CD4-positive, alpha-beta memory T cell (primary cell): ENCODE measurements at regions not wholly inside any gene's neighbourhood (a gene's known extent, or its start where the extent isn't known, plus 50 kb on each side); places are given as distances from the start of the nearest gene placed in this dataset.
A peak's percentile ranks its signal among the peaks of the same experiment; 100 is the strongest.
"Not testable (repeated sequence)": the region's sequence is repeated elsewhere in the genome, so short reads cannot be mapped to it uniquely, and the experiment has no call there.

Experiments
- CTCF ChIA-PET: fragments of 350-600 bp; sonication (Branson Sonifier 250); formaldehyde crosslinking; loops from one replicate; lab custom pipeline; 2021; ENCODE audit warnings: inconsistent platforms; ENCODE audit not compliant: partially characterized antibody; lab: Charles Lee
- POLR2A ChIA-PET: fragments of 350-600 bp; sonication (Branson Sonifier 250); formaldehyde crosslinking; loops from one replicate; lab custom pipeline; 2021; ENCODE audit not compliant: partially characterized antibody; lab: Charles Lee
- DNase-seq, 5 donors: peaks; one replicate each; pipeline versions ENCODE4 v3.0.0 to v3.0.0-alpha.2; 2020 to 2022; ENCODE audit warnings: mixed read lengths in 1 of 5
- H3K27ac ChIP-seq: one replicate; pipeline ENCODE4 v1.7.0; 2013; ENCODE audit warnings: low read depth, low read length
- H3K27me3 ChIP-seq: 2 replicates; pipeline ENCODE4 v1.7.0; 2013; ENCODE audit warnings: mild to moderate bottlenecking, low read length, moderate library complexity; ENCODE audit not compliant: insufficient read depth
- H3K36me3 ChIP-seq: 2 replicates; pipeline ENCODE4 v1.7.0; 2013; ENCODE audit warnings: mild to moderate bottlenecking, low read length, moderate library complexity; ENCODE audit not compliant: insufficient read depth
- H3K4me1 ChIP-seq: 2 replicates; pipeline ENCODE4 v1.7.0; 2013; ENCODE audit warnings: mild to moderate bottlenecking, low read length, moderate library complexity; ENCODE audit not compliant: insufficient read depth
- H3K4me3 ChIP-seq, 2 donors: one replicate each; pipeline ENCODE4 v1.7.0; 2013; ENCODE audit warnings: low read length in 2 of 2, mild to moderate bottlenecking in 1 of 2
- H3K9me3 ChIP-seq, 2 donors: one replicate each; pipeline ENCODE4 v1.7.0; 2013; ENCODE audit warnings: low read length in 2 of 2, control low read depth in 1 of 2; ENCODE audit not compliant: control insufficient read depth in 1 of 2
- H3K27ac Mint-ChIP-seq, 7 donors: one replicate each; pipeline ENCODE4 v1.8.0; 2020 to 2021; ENCODE audit warnings: mixed read lengths in 7 of 7, mild to moderate bottlenecking in 6 of 7, inconsistent platforms in 3 of 7, moderate library complexity in 3 of 7
- H3K27me3 Mint-ChIP-seq, 2 donors: one replicate each; pipeline ENCODE4 v1.8.0; 2020 to 2021; ENCODE audit warnings: mixed read lengths in 2 of 2
- H3K36me3 Mint-ChIP-seq, 2 donors: one replicate each; pipeline ENCODE4 v1.8.0; 2020 to 2021; ENCODE audit warnings: mixed read lengths in 2 of 2, inconsistent platforms in 1 of 2, mild to moderate bottlenecking in 1 of 2
- H3K4me1 Mint-ChIP-seq, 4 donors: one replicate each; pipeline ENCODE4 v1.8.0; 2020 to 2021; ENCODE audit warnings: mixed read lengths in 4 of 4, mild to moderate bottlenecking in 1 of 4
- H3K4me3 Mint-ChIP-seq, 8 donors: one replicate each; pipeline ENCODE4 v1.8.0; 2020 to 2021; ENCODE audit warnings: mixed read lengths in 8 of 8, mild to moderate bottlenecking in 7 of 8, moderate library complexity in 6 of 8, inconsistent platforms in 3 of 8
- H3K9me3 Mint-ChIP-seq, 8 donors: one replicate each; pipeline ENCODE4 v1.8.0; 2020 to 2021; ENCODE audit warnings: mixed read lengths in 8 of 8, mild to moderate bottlenecking in 5 of 8, inconsistent platforms in 3 of 8, moderate library complexity in 1 of 8
- intact Hi-C: fragments of 100-400 bp; cut with micrococcal nuclease; formaldehyde crosslinking; loops from one replicate; pipeline ENCODE4 v1.15.1; 2023

- H3K27me3 Mint-ChIP-seq = peaks cover 25 to 26% of the 10 kb centered on the region in 2 donors
- no peak overlapping the region for H3K4me3 ChIP-seq
- peaks cover 21% of the 10 kb centered on the region for H3K4me1 ChIP-seq
- no peaks in the 10 kb centered on the region for H3K36me3 Mint-ChIP-seq
- POLR2A ChIA-PET = no interaction called here
- no peaks in the 10 kb centered on the region for H3K9me3 Mint-ChIP-seq
- H3K4me3 Mint-ChIP-seq = peak overlapping the region in 1 of 8 donors; percentile 29
- CTCF ChIA-PET = interaction anchor here (0.7 to 4.1 kb wide), 14 partner anchors 9 to 143 kb away, joined by 3 to 29 read pairs (median 4); no protein-coding TSS in a partner anchor
- no peak overlapping the region for H3K27ac Mint-ChIP-seq
- H3K36me3 ChIP-seq = no peaks in the 10 kb centered on the region
- peaks cover 4 to 22% (median 15%) of the 10 kb centered on the region in 4 donors for H3K4me1 Mint-ChIP-seq
- H3K27me3 ChIP-seq = peaks cover 11% of the 10 kb centered on the region
- H3K27ac ChIP-seq = no peak overlapping the region
- intact Hi-C loops = no loop called here
- peak in 3 of 5 donors; percentile 15 to 22 (median 21) for DNase-seq
- H3K9me3 ChIP-seq = no peaks in the 10 kb centered on the region
These were observed 751.1 kb downstream of the TMEM121 start for GRCh38 chr14:106277503-106277902.

GRCh38 chr14:106280876-106281275 is 754.5 kb downstream of the TMEM121 start:
- no peak overlapping the region for H3K4me3 ChIP-seq
- ChIA-PET POLR2A (no interaction called here), CTCF (no interaction called here)
- no peak for DNase-seq
- peaks cover 4 to 19% (median 13%) of the 10 kb centered on the region in 4 donors for H3K4me1 Mint-ChIP-seq
- no peak overlapping the region for H3K4me3 Mint-ChIP-seq
- peaks cover 22 to 32% of the 10 kb centered on the region in 2 donors for H3K27me3 Mint-ChIP-seq
- no peak overlapping the region for H3K27ac ChIP-seq
- H3K27me3 ChIP-seq = peaks cover 11% of the 10 kb centered on the region
- intact Hi-C loops = no loop called here
- no peaks in the 10 kb centered on the region for H3K36me3 Mint-ChIP-seq
- H3K36me3 ChIP-seq = no peaks in the 10 kb centered on the region
- no peaks in the 10 kb centered on the region for H3K9me3 ChIP-seq
- no peak overlapping the region for H3K27ac Mint-ChIP-seq
- peaks cover 19% of the 10 kb centered on the region for H3K4me1 ChIP-seq
- H3K9me3 Mint-ChIP-seq = no peaks in the 10 kb centered on the region

- DNase-seq = peak in 2 of 5 donors; percentile 18 to 21
- Histone ChIP-seq H3K27ac (no peak overlapping the region), H3K4me3 (no peak overlapping the region), H3K27me3 (no peaks in the 10 kb centered on the region), H3K4me1 (no peaks in the 10 kb centered on the region), H3K36me3 (no peaks in the 10 kb centered on the region), H3K9me3 (no peaks in the 10 kb centered on the region)
- Mint-ChIP-seq H3K27me3 (peaks cover 15 to 27% of the 10 kb centered on the region in 2 donors), H3K9me3 (no peaks in the 10 kb centered on the region), H3K27ac (no peak overlapping the region), H3K36me3 (no peaks in the 10 kb centered on the region), H3K4me1 (no peaks in the 10 kb centered on the region), H3K4me3 (no peak overlapping the region)
- POLR2A ChIA-PET = no interaction called here
- CTCF ChIA-PET = interaction anchor here (1.0 to 1.3 kb wide), 2 partner anchors 21 to 134 kb away, joined by 3 read pairs; no protein-coding TSS in a partner anchor
- intact Hi-C loops = no loop called here
These were observed 760.4 kb downstream of the TMEM121 start for GRCh38 chr14:106286697-106287290.

GRCh38 chr14:106287506-106287905 is 761.1 kb downstream of the TMEM121 start:
- intact Hi-C loops = no loop called here
- Histone ChIP-seq H3K4me3 (no peak overlapping the region), H3K36me3 (no peaks in the 10 kb centered on the region), H3K4me1 (no peaks in the 10 kb centered on the region), H3K9me3 (no peaks in the 10 kb centered on the region), H3K27ac (no peak overlapping the region), H3K27me3 (no peaks in the 10 kb centered on the region)
- Mint-ChIP-seq H3K27ac (no peak overlapping the region), H3K27me3 (peaks cover 15 to 25% of the 10 kb centered on the region in 2 donors), H3K9me3 (peaks cover 0 to 2% (median 0%) of the 10 kb centered on the region in 8 donors), H3K36me3 (no peaks in the 10 kb centered on the region), H3K4me1 (no peaks in the 10 kb centered on the region), H3K4me3 (no peak overlapping the region)
- POLR2A ChIA-PET = no interaction called here
- DNase-seq = no peak
- CTCF ChIA-PET = interaction anchor here (1.0 to 1.2 kb wide), 3 partner anchors 9 to 134 kb away, joined by 3 read pairs; no protein-coding TSS in a partner anchor

- ChIA-PET CTCF (interaction anchor here (1.0 to 1.5 kb wide), 2 partner anchors 9 to 17 kb away, joined by 3 to 4 read pairs; no protein-coding TSS in a partner anchor), POLR2A (no interaction called here)
- Mint-ChIP-seq H3K4me3 (no peak overlapping the region), H3K27ac (no peak overlapping the region), H3K4me1 (peaks cover 0 to 2% (median under 1%) of the 10 kb centered on the region in 4 donors), H3K36me3 (no peaks in the 10 kb centered on the region), H3K27me3 (peaks cover 18 to 22% of the 10 kb centered on the region in 2 donors), H3K9me3 (peaks cover 0 to 2% (median 0%) of the 10 kb centered on the region in 8 donors)
- intact Hi-C loops = no loop called here
- Histone ChIP-seq H3K4me1 (no peaks in the 10 kb centered on the region), H3K4me3 (no peak overlapping the region), H3K27me3 (no peaks in the 10 kb centered on the region), H3K9me3 (no peaks in the 10 kb centered on the region), H3K27ac (no peak overlapping the region), H3K36me3 (no peaks in the 10 kb centered on the region)
- no peak for DNase-seq
These were observed 765.2 kb downstream of the TMEM121 start for GRCh38 chr14:106291626-106292025.

- ChIA-PET POLR2A (no interaction called here), CTCF (interaction anchor here (1.3 kb wide), 1 partner anchor 37 kb away, joined by 4 read pairs; no protein-coding TSS in a partner anchor)
- no peaks in the 10 kb centered on the region for H3K36me3 Mint-ChIP-seq
- H3K4me3 ChIP-seq = no peak overlapping the region
- no peak for DNase-seq
- intact Hi-C loops = no loop called here
- H3K27me3 Mint-ChIP-seq = peaks cover 26 to 27% of the 10 kb centered on the region in 2 donors
- no peaks in the 10 kb centered on the region for H3K36me3 ChIP-seq
- no peak overlapping the region for H3K4me3 Mint-ChIP-seq
- H3K4me1 Mint-ChIP-seq = peaks cover 0 to 2% (median under 1%) of the 10 kb centered on the region in 4 donors
- H3K4me1 ChIP-seq = no peaks in the 10 kb centered on the region
- H3K27me3 ChIP-seq = no peaks in the 10 kb centered on the region
- H3K27ac Mint-ChIP-seq = no peak overlapping the region
- H3K9me3 Mint-ChIP-seq = peaks cover 0 to 12% (median 0%) of the 10 kb centered on the region in 8 donors
- H3K9me3 ChIP-seq = no peaks in the 10 kb centered on the region
- no peak overlapping the region for H3K27ac ChIP-seq
These were observed 767.9 kb downstream of the TMEM121 start for GRCh38 chr14:106294324-106294723.

- H3K27ac Mint-ChIP-seq = peak overlapping the region in 2 of 7 donors; percentile 45 to 56
- H3K27ac ChIP-seq, POLR2A ChIA-PET, H3K27me3 ChIP-seq, H3K9me3 ChIP-seq, H3K36me3 Mint-ChIP-seq, DNase-seq, H3K36me3 ChIP-seq, H3K4me3 ChIP-seq: not testable (repeated sequence)
- H3K4me1 Mint-ChIP-seq = peaks cover 10 to 16% (median 12%) of the 10 kb centered on the region in 4 donors
- H3K4me3 Mint-ChIP-seq = peak overlapping the region in 3 of 8 donors; percentile 2 to 23 (median 16)
- H3K27me3 Mint-ChIP-seq = peaks cover 15 to 16% of the 10 kb centered on the region in 2 donors
- peaks cover 0 to 12% (median 0%) of the 10 kb centered on the region in 8 donors for H3K9me3 Mint-ChIP-seq
- CTCF ChIA-PET = interaction anchor here (1.1 to 1.6 kb wide), 3 partner anchors 10 to 36 kb away, joined by 3 to 4 read pairs (median 3); no protein-coding TSS in a partner anchor
- intact Hi-C loops = loop anchor here (10.0 kb wide), 1 partner anchor 74 kb away; no protein-coding TSS in a partner anchor
- peaks cover 11% of the 10 kb centered on the region for H3K4me1 ChIP-seq
These were observed 774.6 kb downstream of the TMEM121 start for GRCh38 chr14:106300951-106301510.
